ENCODE measurements at regions not wholly inside any gene's neighbourhood (a gene's known extent, or its start where the extent isn't known, plus 50 kb on each side); places are given as distances from the start of the nearest gene placed in this dataset.

DNA sequence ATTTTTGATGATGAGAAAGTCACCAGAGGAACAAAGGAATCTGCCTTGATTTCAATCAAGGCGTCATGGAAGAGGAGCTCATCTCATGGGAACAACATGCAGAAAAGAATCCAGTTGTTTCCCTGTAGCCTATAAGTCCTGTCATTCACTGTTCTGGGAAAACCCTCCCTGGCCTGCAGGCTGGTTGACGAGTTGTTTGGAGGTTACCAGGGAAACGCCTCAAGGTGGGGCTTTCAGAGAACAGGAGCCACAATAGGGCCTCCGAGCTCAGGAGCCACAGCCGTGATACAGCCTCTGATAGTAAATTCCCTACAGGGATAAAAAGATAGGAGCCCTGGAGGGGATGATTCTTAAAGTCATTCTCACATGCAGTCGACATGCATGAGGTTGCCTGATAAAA is 135.2 kb downstream of the PSMG1 start (continued):
- TF ChIP-seq, protein P1, sequence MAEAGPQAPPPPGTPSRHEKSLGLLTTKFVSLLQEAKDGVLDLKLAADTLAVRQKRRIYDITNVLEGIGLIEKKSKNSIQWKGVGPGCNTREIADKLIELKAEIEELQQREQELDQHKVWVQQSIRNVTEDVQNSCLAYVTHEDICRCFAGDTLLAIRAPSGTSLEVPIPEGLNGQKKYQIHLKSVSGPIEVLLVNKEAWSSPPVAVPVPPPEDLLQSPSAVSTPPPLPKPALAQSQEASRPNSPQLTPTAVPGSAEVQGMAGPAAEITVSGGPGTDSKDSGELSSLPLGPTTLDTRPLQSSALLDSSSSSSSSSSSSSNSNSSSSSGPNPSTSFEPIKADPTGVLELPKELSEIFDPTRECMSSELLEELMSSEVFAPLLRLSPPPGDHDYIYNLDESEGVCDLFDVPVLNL (IDR thresholded peaks at IDR 0.05; ENCODE audit: low read depth, low read length): no peak
- TF ChIP-seq SUZ12 (IDR thresholded peaks at IDR 0.05; ENCODE audit: unreplicated experiment) (no peak), SIX5 (IDR thresholded peaks at IDR 0.05; ENCODE audit: low read depth, low read length, severe bottlenecking) (no peak)
- TF ChIP-seq, protein P2, sequence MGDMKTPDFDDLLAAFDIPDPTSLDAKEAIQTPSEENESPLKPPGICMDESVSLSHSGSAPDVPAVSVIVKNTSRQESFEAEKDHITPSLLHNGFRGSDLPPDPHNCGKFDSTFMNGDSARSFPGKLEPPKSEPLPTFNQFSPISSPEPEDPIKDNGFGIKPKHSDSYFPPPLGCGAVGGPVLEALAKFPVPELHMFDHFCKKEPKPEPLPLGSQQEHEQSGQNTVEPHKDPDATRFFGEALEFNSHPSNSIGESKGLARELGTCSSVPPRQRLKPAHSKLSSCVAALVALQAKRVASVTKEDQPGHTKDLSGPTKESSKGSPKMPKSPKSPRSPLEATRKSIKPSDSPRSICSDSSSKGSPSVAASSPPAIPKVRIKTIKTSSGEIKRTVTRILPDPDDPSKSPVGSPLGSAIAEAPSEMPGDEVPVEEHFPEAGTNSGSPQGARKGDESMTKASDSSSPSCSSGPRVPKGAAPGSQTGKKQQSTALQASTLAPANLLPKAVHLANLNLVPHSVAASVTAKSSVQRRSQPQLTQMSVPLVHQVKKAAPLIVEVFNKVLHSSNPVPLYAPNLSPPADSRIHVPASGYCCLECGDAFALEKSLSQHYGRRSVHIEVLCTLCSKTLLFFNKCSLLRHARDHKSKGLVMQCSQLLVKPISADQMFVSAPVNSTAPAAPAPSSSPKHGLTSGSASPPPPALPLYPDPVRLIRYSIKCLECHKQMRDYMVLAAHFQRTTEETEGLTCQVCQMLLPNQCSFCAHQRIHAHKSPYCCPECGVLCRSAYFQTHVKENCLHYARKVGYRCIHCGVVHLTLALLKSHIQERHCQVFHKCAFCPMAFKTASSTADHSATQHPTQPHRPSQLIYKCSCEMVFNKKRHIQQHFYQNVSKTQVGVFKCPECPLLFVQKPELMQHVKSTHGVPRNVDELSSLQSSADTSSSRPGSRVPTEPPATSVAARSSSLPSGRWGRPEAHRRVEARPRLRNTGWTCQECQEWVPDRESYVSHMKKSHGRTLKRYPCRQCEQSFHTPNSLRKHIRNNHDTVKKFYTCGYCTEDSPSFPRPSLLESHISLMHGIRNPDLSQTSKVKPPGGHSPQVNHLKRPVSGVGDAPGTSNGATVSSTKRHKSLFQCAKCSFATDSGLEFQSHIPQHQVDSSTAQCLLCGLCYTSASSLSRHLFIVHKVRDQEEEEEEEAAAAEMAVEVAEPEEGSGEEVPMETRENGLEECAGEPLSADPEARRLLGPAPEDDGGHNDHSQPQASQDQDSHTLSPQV (IDR thresholded peaks at IDR 0.05): no peak

DNA sequence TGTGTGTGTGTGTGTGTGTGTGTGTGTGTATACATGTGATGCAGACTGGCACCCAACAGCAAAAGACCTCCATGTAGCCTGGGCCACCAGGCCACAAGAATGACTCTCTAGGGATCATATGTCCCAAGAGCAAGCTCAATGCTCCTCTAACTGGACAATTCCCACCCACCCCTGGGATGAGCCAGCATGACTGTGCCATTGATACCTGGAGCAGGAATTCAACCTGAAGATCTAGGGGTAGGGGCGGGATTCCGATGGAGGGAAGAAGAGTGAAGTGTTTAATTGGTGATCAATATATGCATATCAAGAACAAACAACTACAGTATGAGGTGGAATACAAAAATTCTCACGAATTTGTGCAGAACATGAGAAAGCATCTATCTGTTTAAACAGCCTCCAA is 136.2 kb downstream of the PSMG1 start:
- H3K4me3 ChIP-seq: no peak overlapping the region
- no peaks in the 10 kb centered on the region for H3K79me2 ChIP-seq (ENCODE audit: control insufficient read depth, insufficient read depth, low read length)
- CTCF ChIA-PET: interaction anchor here (1.0 kb wide), 1 partner anchor 313 kb away, joined by 3 read pairs; no protein-coding TSS in a partner anchor
- no peak for ATAC-seq
- RAD21 ChIA-PET (ENCODE audit: unreplicated experiment): no interaction called here
- TF ChIP-seq CHD1 (IDR thresholded peaks at IDR 0.05; ENCODE audit: low read depth, low read length): no peak
- TF ChIP-seq, protein P3, sequence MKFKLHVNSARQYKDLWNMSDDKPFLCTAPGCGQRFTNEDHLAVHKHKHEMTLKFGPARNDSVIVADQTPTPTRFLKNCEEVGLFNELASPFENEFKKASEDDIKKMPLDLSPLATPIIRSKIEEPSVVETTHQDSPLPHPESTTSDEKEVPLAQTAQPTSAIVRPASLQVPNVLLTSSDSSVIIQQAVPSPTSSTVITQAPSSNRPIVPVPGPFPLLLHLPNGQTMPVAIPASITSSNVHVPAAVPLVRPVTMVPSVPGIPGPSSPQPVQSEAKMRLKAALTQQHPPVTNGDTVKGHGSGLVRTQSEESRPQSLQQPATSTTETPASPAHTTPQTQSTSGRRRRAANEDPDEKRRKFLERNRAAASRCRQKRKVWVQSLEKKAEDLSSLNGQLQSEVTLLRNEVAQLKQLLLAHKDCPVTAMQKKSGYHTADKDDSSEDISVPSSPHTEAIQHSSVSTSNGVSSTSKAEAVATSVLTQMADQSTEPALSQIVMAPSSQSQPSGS (IDR thresholded peaks at IDR 0.05; ENCODE audit: low read length): no peak
- TF ChIP-seq NFIC (IDR thresholded peaks at IDR 0.05; ENCODE audit: low read depth, low read length): no peak
- no peak for TF ChIP-seq IRF4 (IDR thresholded peaks at IDR 0.05; ENCODE audit: low read depth, low read length)
- no peak for TF ChIP-seq BACH1 (IDR thresholded peaks at IDR 0.05; ENCODE audit: borderline replicate concordance)
- TF ChIP-seq KLF5 (IDR thresholded peaks at IDR 0.05; ENCODE audit: partially characterized antibody): no peak
- TF ChIP-seq BRCA1 (IDR thresholded peaks at IDR 0.05; ENCODE audit: low read depth, low read length): no peak
- TF ChIP-seq, protein P4, sequence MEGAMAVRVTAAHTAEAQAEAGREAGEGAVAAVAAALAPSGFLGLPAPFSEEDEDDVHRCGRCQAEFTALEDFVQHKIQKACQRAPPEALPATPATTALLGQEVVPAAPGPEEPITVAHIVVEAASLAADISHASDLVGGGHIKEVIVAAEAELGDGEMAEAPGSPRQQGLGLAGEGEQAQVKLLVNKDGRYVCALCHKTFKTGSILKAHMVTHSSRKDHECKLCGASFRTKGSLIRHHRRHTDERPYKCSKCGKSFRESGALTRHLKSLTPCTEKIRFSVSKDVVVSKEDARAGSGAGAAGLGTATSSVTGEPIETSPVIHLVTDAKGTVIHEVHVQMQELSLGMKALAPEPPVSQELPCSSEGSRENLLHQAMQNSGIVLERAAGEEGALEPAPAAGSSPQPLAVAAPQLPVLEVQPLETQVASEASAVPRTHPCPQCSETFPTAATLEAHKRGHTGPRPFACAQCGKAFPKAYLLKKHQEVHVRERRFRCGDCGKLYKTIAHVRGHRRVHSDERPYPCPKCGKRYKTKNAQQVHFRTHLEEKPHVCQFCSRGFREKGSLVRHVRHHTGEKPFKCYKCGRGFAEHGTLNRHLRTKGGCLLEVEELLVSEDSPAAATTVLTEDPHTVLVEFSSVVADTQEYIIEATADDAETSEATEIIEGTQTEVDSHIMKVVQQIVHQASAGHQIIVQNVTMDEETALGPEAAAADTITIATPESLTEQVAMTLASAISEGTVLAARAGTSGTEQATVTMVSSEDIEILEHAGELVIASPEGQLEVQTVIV (IDR thresholded peaks at IDR 0.05; ENCODE audit: borderline replicate concordance, partially characterized antibody): no peak
- H3K27ac ChIP-seq (ENCODE audit: control insufficient read depth, insufficient read depth): no peak overlapping the region
- H2AFZ ChIP-seq (ENCODE audit: control insufficient read depth, low read depth, low read length): no peak overlapping the region
- no TSS peak for BruUV-seq (replicated peaks)
- SMC1A ChIA-PET (ENCODE audit: uncharacterized antibody, unreplicated experiment): no interaction called here
- no peak for DNase-seq (ENCODE audit: low read depth, low spot score)
- H3K36me3 ChIP-seq (ENCODE audit: control insufficient read depth in 2 of 2, insufficient read depth in 2 of 2, low read length in 1 of 2): no peaks in the 10 kb centered on the region
- intact Hi-C loops (cut with micrococcal nuclease; ENCODE audit: unreplicated experiment): no loop called here
- H3K27me3 ChIP-seq (replicated peaks in 1 of 2; ENCODE audit: control insufficient read depth in 2 of 2, insufficient read depth in 2 of 2, low read length in 1 of 2): no peaks in the 10 kb centered on the region
- H3K9ac ChIP-seq (ENCODE audit: control insufficient read depth, insufficient read depth, low read length): no peak overlapping the region
- no peaks in the 10 kb centered on the region for H4K20me1 ChIP-seq (ENCODE audit: control insufficient read depth, insufficient read depth)
- FAIRE-seq: no peak
- H3K4me2 ChIP-seq (ENCODE audit: control insufficient read depth, insufficient read depth): no peak overlapping the region
- no peaks in the 10 kb centered on the region for H3K4me1 ChIP-seq (ENCODE audit: control insufficient read depth, insufficient read depth, low read length)
- WGBS (ENCODE audit: insufficient coverage, insufficient replicate concordance, low lambda C conversion rate, missing lambda C conversion rate): 0% methylated on average over 3 of the region's 3 CpGs
- POLR2A ChIA-PET: no interaction called here
- in situ Hi-C loops (cut with MboI): no loop called here
- no peaks in the 10 kb centered on the region for H3K9me3 ChIP-seq (replicated peaks; ENCODE audit: control insufficient read depth, insufficient read depth, low read length)

Measured in GM12878 (cell line).